ENCODE measurements at regions not wholly inside any gene's neighbourhood (a gene's known extent, or its start where the extent isn't known, plus 50 kb on each side); places are given as distances from the start of the nearest gene placed in this dataset.

GRCh38 chr12:115623764-115624334 lies 653.6 kb downstream of the MED13L start:
- Histone ChIP-seq H3K4me1 (ENCODE audit: control insufficient read depth in 1 of 2, insufficient read depth in 2 of 2, low read depth in 1 of 2, low read length in 1 of 2) (peaks cover 0 to 23% of the 10 kb centered on the region in 2 experiments; a peak in 2 of 4 replicates), H3K79me2 (ENCODE audit: insufficient read depth) (no peaks in the 10 kb centered on the region), H3F3A (replicated peaks; ENCODE audit: insufficient read depth) (no peaks in the 10 kb centered on the region), H3K4me3 (ENCODE audit: low read depth in 2 of 2, low read length in 1 of 2) (no peak overlapping the region; a peak in 1 of 4 replicates), H3K9me2 (no peaks in the 10 kb centered on the region), H3K9ac (no peak overlapping the region), H3K9me3 (no peaks in the 10 kb centered on the region), H3K4me2 (no peak overlapping the region), H2AFZ (ENCODE audit: low read depth) (no peak overlapping the region), H3K27me3 (ENCODE audit: insufficient read depth) (no peaks in the 10 kb centered on the region), H3K36me3 (replicated peaks in 1 of 2; ENCODE audit: control insufficient read depth in 1 of 2, insufficient read depth in 2 of 2, low read length in 1 of 2) (no peaks in the 10 kb centered on the region), H3K27ac (ENCODE audit: low read depth in 2 of 2, low read length in 1 of 2) (peak overlapping the region in 1 of 2 experiments; percentile 64; a peak in 1 of 4 replicates), H4K20me1 (ENCODE audit: insufficient read depth) (no peaks in the 10 kb centered on the region)
- TF ChIP-seq GABPA (IDR thresholded peaks at IDR 0.05; ENCODE audit: low read depth) (no peak), CHD2 (IDR thresholded peaks at IDR 0.05; ENCODE audit: low read length, partially characterized antibody) (peak; percentile 50), GATA2 (CRISPR knock-in tag; IDR thresholded peaks at IDR 0.05) (peak; percentile 80), ELF1 (IDR thresholded peaks at IDR 0.05) (no peak), NFIC (IDR thresholded peaks at IDR 0.05; ENCODE audit: borderline replicate concordance) (0 out of 2 replicates have a peak, but pooled peaks have one; percentile 16), EP300 (IDR thresholded peaks at IDR 0.05; ENCODE audit: borderline replicate concordance in 1 of 2, low read depth in 1 of 2, low read length in 1 of 2) (peak in 1 of 2 experiments; percentile 46; a peak in 1 of 4 replicates), NRF1 (IDR thresholded peaks at IDR 0.05; ENCODE audit: low read depth, low read length) (no peak), RAD21 (IDR thresholded peaks at IDR 0.05; ENCODE audit: low read length) (peak; percentile 18; the same call in 1 of the 2 replicates), USF2 (IDR thresholded peaks at IDR 0.05; ENCODE audit: borderline replicate concordance, low read depth, low read length) (no peak), MXI1 (IDR thresholded peaks at IDR 0.05; ENCODE audit: low read depth, low read length) (no peak; the same call in 1 of the 2 replicates), FOXJ3 (CRISPR knock-in tag; IDR thresholded peaks at IDR 0.05) (peak; percentile 68), REST (IDR thresholded peaks at IDR 0.05; ENCODE audit: low read depth, low read length) (no peak), CTCF (IDR thresholded peaks at IDR 0.05) (no peak), PBX3 (IDR thresholded peaks at IDR 0.05) (no peak), RCOR1 (IDR thresholded peaks at IDR 0.05; ENCODE audit: low read length) (0 out of 2 replicates have a peak, but pooled peaks have one; percentile 5)
- DNase-seq: peak; percentile 84
- ChIA-PET CTCF (interaction anchor here (0.6 to 1.9 kb wide), 8 partner anchors 16 to 956 kb away, joined by 3 to 5 read pairs (median 3); no protein-coding TSS in a partner anchor), POLR2A (interaction anchor here (1.1 to 1.4 kb wide), 3 partner anchors 12 to 952 kb away, joined by 4 to 5 read pairs (median 5); no protein-coding TSS in a partner anchor)
- WGBS (ENCODE audit: low lambda C conversion rate): 7% methylated on average over 3 of the region's 18 CpGs

Data from SK-N-SH (cell line).